GM19043 (cell line): ENCODE measurements at regions not wholly inside any gene's neighbourhood (a gene's known extent, or its start where the extent isn't known, plus 50 kb on each side); places are given as distances from the start of the nearest gene placed in this dataset.

Source experiments
- ATAC-seq: cut with Tn5 transposase; IDR thresholded peaks from one replicate; pipeline ENCODE4 v1.9.1; 2021; ENCODE audit warnings: low read depth; ENCODE audit not compliant: unreplicated experiment

DNA sequence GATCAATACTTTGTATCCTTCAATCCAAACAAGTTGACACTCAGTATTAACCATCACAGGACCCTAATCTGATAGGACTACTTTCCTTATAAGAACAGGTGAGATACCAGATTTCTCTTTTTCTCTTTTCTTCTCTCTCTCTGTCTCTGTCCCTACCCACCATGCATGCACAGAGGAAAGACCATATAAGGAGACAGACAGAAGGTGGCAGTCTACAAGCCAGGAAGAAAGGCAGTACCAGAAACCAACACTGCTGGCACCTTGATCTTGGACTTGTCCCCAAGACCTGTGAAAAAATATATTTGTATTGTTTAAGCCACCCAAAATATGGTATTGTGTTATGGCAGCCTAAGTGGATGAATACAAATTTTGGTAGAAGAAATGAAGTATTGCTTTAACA lies 156.2 kb upstream of the KCNH7 start:
- no peak for ATAC-seq

- no peak for ATAC-seq
These were observed 154.3 kb upstream of the KCNH7 start for GRCh38 chr2:162992828-162993227.

- no peak for ATAC-seq
These were observed 150.9 kb upstream of the KCNH7 start for GRCh38 chr2:162989507-162989906.

GRCh38 chr2:162974771-162975170 lies 136.2 kb upstream of the KCNH7 start:
- ATAC-seq, result no peak

DNA sequence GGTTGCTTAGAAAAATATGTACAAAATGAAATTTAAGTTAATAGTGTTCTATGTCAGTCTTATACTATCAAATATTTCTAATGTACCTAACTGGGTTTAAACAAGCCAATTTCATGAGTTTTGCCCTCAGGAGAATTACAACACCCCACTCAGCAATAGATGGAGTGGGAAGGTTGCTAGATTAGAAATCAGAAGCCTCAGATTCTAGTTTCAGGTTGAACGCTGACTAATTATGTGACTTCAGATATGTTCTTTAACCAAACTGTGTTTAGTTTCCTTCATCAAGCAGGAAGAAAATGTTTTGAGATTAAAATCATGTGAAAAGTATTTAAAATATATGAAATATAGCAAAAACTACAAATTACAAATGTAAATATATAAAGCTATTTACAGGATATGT lies 133.8 kb upstream of the KCNH7 start:
- no peak for ATAC-seq

- ATAC-seq, result no peak
These were observed 129.7 kb upstream of the KCNH7 start for GRCh38 chr2:162968306-162968705.

DNA sequence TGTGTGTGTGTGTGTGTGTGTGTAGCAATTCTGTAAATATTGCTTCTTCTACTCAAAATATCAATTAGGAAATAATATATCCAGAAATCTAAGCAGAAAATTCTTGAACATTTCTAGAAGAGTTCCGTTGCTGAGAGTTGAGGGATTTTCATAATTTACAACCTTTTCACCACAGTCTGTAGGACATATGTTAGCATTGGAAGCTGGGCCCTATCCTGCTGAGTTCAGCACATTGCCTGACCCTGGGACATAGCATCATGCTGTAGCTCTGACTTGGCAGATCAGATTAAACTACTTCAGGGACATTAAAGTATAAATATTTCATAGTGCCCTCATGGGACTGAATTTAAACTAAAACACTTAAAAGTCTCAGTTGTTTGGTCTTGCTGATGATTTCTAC lies 129.2 kb upstream of the KCNH7 start:
- no peak for ATAC-seq

DNA sequence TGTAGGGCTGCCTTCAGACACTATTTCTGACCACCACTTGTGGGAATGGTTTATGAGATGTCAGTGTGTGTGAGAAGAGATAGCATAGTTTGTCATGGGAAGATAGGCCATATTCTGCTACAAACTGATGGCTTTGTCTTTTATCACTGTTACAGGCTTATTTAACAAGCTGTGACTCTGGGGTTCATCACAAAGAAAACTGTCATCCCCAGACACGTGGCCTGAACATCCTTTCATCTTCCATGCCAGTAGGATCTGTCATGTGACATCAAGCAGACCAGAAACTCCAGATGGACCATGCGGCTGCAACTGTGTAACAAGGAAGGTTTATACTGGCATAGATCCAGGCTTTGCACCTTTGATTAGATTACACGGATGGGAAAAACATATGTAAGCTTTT lies 128.6 kb upstream of the KCNH7 start:
- ATAC-seq, result no peak

DNA sequence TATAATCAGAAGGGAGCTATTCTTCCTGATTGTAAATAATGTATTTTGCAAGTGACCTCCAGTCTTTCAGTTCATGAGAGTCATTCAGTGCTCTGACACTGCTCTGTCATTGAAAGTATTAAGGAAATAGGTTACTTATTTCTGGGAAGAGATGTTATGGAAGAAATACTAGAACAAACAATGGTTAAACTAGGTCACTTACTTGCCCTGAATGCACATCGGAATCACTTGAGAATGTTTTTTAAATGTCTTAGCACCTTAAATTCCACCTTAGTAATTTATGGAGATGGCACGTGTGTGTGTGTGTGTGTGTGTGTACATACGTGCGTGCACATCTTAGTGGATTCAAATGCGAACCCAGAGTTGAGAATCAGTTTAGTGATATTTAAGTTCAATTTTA lies 126.6 kb upstream of the KCNH7 start:
- ATAC-seq, result no peak

DNA sequence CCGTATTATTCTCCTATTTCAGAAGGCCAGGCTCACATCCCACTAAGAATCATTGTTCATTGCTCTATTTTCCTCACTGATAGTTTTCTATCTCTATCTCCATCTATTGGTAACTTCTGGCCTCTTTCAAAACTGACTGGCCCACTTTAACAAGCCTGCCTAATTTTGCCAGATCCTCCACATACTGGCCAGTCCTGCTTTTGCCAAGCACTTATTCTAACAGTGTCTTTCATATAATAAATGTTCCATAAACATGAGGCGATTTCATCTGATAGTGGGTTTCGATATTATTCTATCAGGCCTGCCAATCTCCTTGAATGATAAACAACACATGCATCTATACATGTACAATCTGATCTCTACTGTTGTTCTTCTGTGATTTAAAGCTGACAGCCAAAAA lies 125.9 kb upstream of the KCNH7 start:
- no peak for ATAC-seq

DNA sequence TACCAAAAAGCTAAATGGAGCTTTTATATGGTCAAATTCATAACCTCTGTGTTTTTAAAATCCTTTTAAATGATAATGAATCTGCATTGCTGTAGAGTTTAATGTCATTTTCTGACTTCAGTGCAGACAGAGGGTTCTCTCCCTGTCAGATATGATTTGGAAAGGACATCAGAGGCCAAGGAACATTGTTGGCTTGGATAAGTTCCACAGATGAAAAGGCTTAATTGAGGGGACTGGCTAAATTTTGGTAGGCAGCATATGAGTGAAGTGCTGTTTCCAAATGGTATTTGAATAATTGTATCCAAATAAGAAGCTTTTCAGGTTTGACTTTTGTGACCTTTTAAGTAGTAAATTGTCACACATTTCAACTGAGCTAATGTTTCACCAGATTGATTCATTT lies 124.6 kb upstream of the KCNH7 start:
- ATAC-seq, result no peak

GRCh38 chr2:162945785-162946184 lies 107.2 kb upstream of the KCNH7 start:
- ATAC-seq, result no peak

GRCh38 chr2:162938387-162938786 lies 99.8 kb upstream of the KCNH7 start:
- ATAC-seq, result no peak

- no peak for ATAC-seq
These were observed 95.6 kb upstream of the KCNH7 start for GRCh38 chr2:162934191-162934590.

- no peak for ATAC-seq
These were observed 93.8 kb upstream of the KCNH7 start for GRCh38 chr2:162932416-162932815.

GRCh38 chr2:162929571-162929970 lies 91.0 kb upstream of the KCNH7 start:
- ATAC-seq, result no peak

GRCh38 chr2:162928356-162928755 lies 89.8 kb upstream of the KCNH7 start:
- ATAC-seq, result no peak

DNA sequence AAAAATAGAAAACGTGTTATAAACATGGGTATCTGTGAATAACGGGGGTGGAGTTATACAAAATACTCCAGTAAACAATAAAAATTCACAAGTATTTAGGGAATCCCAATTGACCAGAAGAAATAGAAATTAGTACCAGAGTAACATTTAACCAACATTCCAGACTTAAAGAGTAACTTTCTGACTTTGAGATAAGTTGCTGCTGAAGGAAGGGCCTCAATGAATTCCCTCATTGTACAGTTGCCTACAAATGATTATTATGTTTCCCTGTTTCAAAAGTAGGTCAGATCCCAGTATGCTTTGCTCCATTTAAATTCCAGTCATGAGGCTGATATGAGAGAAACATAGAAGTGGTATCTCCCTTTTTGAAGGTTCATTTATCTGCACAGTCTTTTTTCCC lies 88.3 kb upstream of the KCNH7 start:
- ATAC-seq, result no peak

- no peak for ATAC-seq
These were observed 87.9 kb upstream of the KCNH7 start for GRCh38 chr2:162926501-162926900.

GRCh38 chr2:162925595-162925994 lies 87.0 kb upstream of the KCNH7 start:
- no peak for ATAC-seq

- no peak for ATAC-seq
These were observed 80.5 kb upstream of the KCNH7 start for GRCh38 chr2:162919111-162919510.

GRCh38 chr2:162917626-162918025 lies 79.1 kb upstream of the KCNH7 start:
- ATAC-seq, result no peak

- ATAC-seq, result no peak
These were observed 77.8 kb upstream of the KCNH7 start for GRCh38 chr2:162916286-162916801.
